GM18909 (cell line): ENCODE measurements at regions not wholly inside any gene's neighbourhood (a gene's known extent, or its start where the extent isn't known, plus 50 kb on each side); places are given as distances from the start of the nearest gene placed in this dataset.
"Not testable (repeated sequence)": the region's sequence is repeated elsewhere in the genome, so short reads cannot be mapped to it uniquely, and the experiment has no call there.

Experiments
- ATAC-seq: cut with Tn5 transposase; IDR thresholded peaks from one replicate; pipeline ENCODE4 v1.9.1; 2021; ENCODE audit warnings: mild to moderate bottlenecking; ENCODE audit not compliant: unreplicated experiment, poor library complexity

- ATAC-seq = no peak
Observed at GRCh38 chr18:70762812-70763211, 474.0 kb downstream of the SOCS6 start.

DNA sequence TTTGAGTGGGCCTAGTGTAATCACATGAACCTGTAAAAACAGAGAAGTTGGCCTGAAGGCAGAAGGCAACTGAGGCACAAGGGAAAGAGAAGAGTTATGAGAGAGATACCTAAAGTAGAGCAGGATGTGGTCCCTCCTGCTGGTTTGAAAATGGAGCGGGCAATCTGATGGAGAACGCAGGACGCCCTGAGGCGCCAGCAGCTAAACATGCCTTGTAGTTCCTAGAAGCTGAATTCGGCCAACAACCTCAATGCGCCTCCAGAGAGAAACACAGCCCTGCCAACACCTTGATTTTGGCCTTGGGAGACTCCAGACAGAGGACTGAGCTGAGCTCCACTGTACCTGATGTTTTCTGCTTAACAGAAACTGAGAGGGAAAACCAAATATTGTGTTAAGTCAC lies 469.9 kb downstream of the SOCS6 start:
- no peak for ATAC-seq

GRCh38 chr18:70754486-70754885 lies 465.6 kb downstream of the SOCS6 start:
- ATAC-seq = no peak

DNA sequence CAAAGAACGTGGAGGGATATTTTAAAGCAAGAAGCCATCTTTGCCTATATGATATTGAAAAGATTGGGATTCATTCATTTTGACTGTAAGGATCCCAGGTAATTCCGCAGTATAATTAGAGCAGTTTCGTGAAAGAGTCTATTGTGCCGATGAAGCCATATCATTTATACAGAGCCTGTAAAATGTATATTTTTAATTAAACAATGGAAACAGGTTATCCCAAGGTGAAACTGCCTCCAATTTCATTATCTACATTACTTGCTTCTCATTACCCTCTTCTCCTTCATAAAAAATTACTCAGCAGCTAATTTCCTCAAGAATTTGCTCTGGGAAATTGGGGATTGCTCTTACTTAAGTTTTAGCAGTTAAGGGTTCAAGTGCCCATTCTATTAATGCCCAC lies 444.1 kb downstream of the SOCS6 start:
- no peak for ATAC-seq

DNA sequence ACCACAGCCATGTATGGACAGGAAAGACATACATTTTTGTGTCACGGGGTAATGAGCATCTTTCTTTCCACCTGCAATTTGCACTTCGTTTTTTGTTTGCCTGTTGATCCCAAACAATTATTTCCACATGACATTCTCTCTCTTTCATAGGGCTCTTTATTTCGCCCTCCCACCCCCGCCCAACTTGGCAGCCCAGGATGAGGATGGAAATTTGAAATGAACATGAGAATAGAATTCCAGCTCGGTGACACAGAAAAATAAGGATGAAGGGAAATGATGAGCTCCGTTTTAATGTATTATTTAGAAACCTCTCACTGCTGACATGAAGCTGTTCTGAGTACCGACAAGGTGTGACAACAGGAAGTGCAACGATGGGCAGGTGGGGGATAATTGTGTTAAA lies 443.3 kb downstream of the SOCS6 start:
- no peak for ATAC-seq

GRCh38 chr18:70720607-70721006 lies 431.8 kb downstream of the SOCS6 start:
- no peak for ATAC-seq

- ATAC-seq = no peak
Observed at GRCh38 chr18:70709720-70710119, 420.9 kb downstream of the SOCS6 start.

GRCh38 chr18:70709144-70709543 lies 420.3 kb downstream of the SOCS6 start:
- ATAC-seq = no peak

DNA sequence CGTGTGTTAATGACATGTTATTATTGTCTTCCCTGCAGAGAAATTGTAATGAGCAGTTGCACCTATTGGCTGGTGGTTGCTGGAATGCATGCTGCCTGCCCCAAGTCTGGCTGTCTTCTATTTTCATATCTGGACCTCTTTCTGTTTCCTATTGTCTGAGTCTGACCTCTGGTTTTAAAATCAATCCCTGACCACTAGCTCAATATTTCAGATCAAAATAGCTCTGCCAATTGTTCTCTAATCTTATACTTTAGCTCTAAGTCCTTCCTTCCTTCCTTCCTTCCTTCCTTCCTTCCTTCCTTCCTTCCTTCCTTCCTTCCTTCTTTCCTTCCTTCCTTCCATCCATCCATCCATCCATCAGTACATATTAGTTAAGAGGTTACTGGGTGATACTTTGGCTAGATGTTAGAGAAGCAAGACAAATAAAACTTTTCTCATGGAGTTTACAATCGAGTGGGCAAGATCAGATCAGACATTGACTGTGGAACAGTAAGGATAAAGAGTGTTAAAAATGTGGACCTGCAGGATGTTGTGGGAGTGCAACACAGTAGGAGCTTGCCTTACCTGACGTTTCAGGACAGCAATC lies 417.1 kb downstream of the SOCS6 start:
- no peak for ATAC-seq

GRCh38 chr18:70700496-70700895 lies 411.7 kb downstream of the SOCS6 start:
- no peak for ATAC-seq

GRCh38 chr18:70698574-70698973 lies 409.7 kb downstream of the SOCS6 start:
- ATAC-seq = no peak

GRCh38 chr18:70693246-70693645 lies 404.4 kb downstream of the SOCS6 start:
- no peak for ATAC-seq

DNA sequence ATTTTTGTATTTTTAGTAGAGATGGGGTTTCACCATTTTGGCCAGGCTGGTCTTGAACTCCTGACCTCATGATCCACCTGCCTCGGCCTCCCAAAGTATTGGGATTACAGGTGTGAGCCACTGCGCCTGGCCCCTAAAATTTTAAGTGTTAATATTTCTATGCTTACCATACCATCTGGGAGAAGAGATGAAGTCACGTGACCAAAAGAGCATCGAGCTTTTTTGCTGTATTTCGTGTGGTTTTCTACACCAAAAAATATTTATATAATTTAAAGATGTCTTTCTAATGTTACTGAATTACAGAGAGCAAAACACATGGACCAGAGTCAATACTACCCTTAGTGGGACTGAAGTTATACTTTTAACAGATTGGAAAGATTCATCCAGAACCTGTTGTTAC lies 400.9 kb downstream of the SOCS6 start:
- not testable (repeated sequence) for ATAC-seq

- ATAC-seq = no peak
Observed at GRCh38 chr18:70688286-70688685, 399.4 kb downstream of the SOCS6 start.

GRCh38 chr18:70684821-70685220 lies 396.0 kb downstream of the SOCS6 start:
- ATAC-seq = no peak

DNA sequence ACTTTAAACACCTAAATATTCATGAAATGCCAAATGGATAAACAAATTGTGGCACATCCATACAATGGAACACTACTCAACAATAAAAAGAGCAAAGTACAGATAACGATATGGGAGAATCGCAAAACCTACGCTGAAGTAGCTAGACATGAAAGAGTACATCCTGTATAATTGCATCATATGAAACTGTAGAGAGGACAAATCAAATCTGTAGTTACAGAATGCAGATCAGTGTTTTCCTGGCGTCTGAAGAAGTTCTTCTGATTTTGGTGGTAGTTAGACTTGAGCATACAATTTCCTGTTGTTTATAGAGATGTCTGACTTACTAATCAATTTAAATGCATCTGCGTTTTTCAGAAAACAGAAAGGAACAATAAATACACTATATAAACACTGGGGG lies 394.4 kb downstream of the SOCS6 start:
- ATAC-seq = no peak

GRCh38 chr18:70674896-70675295 lies 386.1 kb downstream of the SOCS6 start:
- no peak for ATAC-seq

DNA sequence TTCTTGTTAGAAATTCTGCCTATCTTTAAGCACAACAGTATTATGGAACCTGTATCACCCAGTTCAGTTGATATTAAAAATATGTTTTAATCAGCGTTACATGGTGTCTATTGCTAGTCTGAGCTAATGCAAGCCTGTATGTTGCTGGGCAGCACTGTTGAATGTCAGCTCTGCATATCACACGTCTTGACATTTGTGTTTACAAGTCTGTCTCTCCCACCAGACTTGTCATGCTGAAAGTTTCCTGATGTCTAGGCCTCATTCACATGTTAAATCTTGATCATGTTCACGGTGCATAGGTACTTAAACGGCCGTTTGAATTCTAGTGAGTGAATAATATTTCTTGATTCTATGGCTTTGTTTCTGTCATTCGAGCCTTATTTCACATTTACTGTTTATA lies 385.0 kb downstream of the SOCS6 start:
- no peak for ATAC-seq

DNA sequence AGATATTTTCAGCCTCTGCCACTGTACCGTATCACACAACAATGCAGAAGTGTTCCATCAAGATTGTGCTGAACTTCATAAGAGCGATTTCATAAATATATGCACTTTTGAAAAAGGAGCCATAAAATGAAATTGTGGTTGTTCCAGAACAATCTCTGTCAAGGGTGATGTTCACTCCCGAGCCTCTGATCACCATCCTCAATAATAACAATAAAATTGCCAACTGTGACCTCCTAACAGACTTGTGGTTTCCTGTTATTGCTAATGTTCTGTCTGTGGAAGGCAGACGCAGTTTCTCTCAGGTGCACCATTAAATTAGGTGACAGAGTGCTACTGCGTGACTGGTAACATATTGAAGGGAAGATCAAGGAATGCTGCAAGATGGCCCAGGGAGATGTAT lies 383.7 kb downstream of the SOCS6 start:
- no peak for ATAC-seq

GRCh38 chr18:70671889-70672565 lies 383.2 kb downstream of the SOCS6 start:
- ATAC-seq = no peak

DNA sequence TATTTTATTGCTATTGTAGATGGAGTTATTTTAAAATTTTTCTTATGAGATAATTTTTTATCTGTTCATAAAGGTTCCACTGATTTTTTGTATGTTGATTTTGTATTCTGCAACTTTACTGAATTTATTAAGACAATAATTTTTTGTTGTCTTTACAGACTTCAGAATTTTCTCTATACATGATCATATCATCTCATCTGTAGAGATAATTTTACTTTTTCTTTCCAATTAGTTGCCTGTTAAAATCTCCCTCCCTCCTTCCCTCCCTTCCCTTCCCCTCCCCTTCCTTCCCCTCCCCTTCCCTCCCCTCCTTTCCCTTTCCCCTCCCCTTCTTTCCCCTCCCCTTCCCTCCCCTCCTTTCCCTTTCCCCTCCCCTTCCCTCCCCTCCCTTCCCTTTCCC lies 378.1 kb downstream of the SOCS6 start:
- ATAC-seq = no peak

DNA sequence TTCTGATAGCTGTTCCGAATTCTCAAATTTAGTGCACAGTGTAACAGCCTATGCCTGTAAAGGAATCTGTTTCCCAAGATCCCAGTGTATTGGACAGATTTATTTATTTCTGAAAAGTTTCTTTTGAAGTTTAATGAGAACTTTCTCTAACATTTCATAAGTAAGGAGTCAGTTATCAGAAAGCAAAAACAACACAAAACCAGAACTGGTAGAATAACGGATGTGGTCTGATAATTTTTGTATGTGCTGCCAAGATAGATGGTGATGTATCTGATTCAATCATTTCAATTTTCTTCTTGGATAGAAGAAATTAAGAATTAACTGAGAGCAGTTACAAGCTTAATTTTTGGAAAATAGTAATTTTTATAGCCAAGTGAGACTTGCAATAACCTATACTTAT lies 374.3 kb downstream of the SOCS6 start:
- ATAC-seq = no peak
